HuH-7.5 (cell line): ENCODE measurements at regions not wholly inside any gene's neighbourhood (a gene's known extent, or its start where the extent isn't known, plus 50 kb on each side); places are given as distances from the start of the nearest gene placed in this dataset.

Experiments used
- DNase-seq: peaks from one replicate; pipeline ENCODE4 v3.0.0; 2011; ENCODE audit warnings: low spot score

DNA sequence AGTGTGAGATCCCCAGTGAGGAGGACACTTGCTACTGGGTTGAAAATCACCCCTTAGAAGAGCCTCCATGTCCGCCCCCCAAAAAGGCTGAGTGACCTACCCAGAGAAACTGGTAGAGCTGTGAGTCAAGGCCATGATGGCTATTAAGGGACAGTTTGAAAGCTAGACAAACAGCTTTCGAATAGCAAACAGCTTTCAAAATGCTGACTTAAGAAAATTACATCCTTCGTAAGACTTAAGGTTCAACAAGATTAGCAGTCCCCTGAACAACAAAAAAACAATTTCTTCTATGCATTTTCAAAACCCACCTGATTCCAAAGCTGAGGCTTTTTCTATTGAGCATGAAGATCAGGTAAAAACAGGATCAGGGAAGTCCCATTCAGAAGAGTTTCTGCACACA lies 269.7 kb upstream of the SOX2 start:
- no peak for DNase-seq

DNA sequence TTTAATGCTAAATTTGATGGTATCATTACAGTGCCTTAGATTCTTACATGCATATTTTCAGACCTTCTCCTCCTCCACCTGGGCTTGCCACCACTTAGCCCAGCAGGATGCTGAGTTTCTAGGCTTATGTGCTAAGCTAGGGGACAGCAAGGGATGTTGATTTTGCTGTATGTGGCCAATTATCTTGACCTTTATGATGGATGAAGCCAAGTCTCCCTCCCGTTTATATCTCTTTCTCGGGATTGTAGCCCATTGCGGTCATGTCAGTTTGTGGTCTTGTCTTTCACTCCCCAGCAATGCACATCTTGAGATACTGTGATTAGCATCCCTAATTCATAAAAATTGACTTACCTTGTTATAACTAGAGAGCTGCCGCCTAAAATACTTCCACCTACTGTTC lies 278.7 kb upstream of the SOX2 start:
- DNase-seq, result no peak

DNA sequence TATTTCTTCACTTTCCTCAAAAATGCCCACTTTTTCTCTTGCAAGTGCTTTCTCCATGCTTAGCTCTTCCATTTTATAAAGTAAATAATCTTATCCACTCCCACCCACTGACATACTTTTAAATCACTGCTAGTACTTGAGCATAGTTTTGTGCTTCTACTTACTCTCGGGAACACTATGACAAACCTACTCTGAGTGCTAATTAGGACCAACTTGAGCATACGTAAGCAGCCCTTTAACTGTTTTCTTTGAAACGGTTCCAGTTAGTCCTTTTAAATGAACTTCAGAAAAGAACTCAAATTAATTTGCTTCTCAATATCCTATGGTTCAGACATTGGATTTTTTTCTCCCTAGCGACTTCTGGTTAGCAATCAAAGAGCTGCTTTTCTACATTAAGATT lies 280.0 kb upstream of the SOX2 start:
- DNase-seq, result no peak

DNA sequence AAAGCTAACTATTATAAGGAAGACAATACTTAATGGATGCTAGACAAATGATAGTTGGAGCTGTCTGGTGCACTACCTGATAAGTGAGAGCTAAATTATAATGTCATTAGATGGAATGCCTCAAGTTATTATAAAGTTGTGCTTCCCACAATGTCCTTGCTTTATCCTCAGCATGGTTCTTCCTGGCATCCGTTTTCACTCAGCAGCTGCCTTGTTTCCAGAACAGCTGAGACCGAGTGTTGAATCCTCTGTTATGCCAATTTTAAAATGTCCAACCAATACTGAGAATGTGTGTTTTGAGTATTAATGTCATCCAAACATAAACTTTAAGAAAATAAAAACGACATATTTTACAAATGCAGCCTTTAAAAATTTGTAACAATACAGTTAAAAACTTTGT lies 286.7 kb upstream of the SOX2 start:
- DNase-seq, result no peak

DNA sequence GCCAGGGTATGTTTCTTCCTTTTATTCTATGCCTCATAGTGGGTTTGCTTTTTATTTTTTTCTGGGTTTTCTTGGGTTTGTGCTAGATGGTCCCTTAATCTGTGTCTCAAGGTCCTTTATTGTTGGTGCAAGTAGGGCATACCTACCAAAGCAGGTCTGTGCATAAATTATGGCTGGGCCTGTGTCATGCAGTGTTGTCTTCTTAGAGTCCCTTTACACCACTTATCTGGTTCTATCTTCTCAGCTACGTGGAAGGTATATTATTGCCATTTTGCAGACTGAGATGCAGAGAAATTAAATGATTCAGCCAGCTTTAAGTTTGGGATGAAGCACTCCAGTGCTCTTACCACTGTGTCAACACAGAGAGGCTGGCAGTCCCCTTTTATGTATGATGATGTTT lies 293.5 kb upstream of the SOX2 start:
- no peak for DNase-seq

DNA sequence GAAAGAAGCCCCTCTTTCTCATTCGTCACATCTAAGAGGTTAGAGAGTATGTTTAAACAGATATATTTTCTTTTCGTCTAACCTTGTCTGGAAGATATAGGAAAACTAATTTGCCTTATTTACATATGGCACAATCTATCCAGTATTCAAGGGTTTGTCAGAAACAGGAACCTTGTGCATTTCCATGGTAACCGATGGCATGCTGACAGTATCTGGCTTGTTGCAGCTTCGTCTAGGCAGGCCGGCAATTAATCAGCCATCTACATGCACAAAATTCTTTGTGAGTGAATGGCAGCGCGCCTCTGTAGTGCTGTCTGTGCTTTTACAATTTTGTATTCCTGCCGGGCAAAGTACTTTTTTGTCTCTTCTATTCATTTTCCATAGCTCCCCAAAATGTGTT lies 294.0 kb upstream of the SOX2 start:
- DNase-seq, result no peak

DNA sequence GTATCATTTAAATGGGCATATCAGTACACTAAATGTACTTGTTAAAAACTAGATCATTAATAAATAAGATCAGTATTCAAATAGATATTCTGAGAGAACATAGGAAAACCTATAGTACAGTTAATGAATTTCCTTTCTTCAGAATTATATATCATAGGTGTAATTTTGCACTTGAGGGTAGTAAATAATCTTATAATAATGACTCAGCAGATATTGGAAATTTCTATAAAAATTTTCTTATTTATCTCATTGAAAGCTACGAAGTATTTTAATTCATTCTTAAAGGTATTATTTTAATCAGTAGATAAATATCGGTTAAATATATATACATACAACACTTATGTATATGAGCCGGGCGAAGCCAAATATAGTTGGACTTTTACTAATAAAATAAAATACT lies 300.9 kb upstream of the SOX2 start:
- DNase-seq, result no peak

DNA sequence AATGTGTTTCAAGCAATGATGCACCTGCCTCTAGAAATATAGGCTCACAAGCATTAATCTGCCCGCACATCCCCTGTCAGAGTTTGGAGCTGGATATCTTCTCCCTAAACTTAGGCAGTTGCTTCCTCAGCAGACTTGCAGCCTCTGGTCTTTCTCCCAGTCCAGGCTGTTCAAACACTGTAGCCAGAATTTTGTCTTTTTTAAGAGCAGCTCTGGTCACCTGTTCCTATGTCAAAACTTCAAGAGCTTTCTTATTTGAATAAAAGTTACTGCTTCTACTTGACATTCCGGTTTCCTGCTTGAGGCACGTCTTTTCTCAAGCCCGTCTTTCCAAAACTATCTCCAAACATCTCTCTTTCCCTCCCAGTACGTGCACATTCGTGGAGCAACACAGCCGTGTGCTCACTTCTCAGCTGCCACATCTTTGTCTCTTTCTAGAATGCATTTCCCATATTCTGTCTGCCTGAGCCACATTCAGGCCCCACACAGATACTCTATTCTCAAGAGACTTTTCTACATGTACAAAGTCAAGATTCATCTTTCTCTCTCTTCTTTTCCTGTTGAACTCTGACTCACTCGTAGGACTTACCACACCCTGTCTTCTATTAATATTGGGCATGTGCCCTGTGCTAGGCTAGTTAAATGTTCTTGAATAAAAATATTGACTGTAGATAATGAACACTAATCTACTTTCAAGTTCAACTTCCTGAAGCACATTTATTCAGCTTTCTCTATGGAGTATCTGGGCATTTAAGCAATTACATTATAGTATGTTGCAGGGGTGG lies 307.7 kb upstream of the SOX2 start:
- DNase-seq, result no peak

DNA sequence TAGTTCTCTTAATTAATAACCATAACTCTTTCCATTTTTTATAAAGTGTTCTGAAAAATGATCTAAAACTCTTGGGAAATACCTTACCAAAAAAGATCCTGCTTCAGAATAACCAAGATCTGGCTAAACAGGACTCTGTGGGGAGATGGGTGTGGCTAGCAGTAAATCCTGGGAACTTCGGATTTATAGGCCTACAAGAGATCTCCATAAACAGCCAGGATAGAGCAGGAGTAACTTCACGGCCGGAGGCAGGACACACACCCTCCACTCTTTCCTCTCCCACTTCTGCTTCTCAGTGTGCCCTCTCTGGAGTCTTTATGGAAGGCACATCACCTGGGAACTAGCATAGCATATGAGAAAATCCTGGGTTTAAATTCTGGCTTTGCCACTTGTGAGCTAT lies 309.4 kb upstream of the SOX2 start:
- DNase-seq, result no peak

DNA sequence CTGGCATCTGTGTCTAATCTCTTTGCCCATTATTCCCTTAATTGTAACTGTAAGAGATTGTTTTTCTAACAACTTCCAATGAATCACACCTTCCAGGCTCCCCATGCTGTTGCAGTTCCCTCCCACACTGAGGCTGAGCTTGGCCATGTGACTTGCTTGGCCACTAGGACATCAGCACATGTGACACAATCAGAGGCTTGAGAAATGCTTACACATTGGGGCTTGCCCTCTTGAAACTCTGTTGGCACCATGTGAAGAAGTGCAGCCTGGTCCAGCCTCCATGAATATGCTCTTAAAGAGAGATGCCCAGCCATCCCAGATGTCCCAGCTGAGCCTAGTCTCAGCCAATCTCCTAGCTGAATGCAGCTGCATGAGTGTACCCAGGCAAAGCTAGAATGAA lies 326.8 kb upstream of the SOX2 start:
- DNase-seq, result no peak

DNA sequence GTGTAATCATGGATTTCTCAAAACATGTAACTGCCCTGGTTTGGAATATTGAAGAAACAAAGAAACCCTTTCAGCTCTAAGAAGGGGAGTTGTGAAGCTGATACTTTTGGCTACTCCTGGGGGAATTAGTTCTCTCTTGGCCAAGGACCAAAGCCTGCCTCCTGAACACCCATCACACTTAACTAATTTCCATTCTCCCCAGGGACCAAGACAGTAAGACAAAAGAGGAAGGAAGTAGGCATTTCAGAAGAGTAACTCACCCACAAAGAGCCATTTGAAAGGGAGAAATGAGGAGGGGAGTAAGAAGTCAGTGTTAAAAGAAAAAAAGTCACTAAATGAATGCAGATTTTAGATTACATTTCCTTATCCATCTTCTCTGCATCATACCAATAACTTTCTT lies 328.0 kb upstream of the SOX2 start:
- no peak for DNase-seq

DNA sequence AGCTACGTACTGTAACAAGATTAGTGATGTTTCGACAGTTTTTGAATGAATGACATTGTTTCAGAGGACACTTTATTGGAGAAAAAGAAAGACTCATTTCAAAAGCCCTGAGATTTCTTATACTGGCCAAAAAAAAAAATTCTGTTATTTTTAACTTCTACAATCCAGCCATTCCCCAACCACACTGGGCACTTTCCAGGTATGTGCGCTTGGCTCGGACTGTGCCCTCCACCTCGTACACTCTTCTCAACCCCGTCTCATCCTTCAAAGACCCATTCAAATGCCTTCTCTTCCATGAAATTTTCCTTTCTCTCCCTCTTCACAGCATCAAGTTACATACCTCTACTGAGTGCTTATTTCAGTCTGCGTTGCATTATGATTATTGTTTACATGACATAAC lies 328.5 kb upstream of the SOX2 start:
- DNase-seq, result no peak

DNA sequence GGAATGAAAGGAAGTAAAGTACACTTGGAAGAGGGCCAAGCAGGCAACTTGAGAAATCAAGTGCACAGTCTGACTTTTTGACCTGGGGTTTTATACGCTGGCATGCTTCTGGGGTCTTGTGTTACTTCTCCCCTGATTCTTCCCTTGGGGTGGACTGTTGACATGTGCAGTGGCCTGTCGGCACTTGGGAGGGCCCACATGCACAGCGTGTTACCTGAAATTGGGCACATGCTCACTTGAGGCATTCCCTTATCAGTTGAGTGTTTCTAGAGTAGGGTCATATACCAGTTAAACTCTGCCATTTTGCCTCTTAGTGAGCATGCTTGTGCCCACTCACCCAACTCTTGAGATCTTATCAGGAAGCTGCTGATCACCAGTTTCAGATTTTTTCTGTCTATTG lies 329.1 kb upstream of the SOX2 start:
- no peak for DNase-seq

DNA sequence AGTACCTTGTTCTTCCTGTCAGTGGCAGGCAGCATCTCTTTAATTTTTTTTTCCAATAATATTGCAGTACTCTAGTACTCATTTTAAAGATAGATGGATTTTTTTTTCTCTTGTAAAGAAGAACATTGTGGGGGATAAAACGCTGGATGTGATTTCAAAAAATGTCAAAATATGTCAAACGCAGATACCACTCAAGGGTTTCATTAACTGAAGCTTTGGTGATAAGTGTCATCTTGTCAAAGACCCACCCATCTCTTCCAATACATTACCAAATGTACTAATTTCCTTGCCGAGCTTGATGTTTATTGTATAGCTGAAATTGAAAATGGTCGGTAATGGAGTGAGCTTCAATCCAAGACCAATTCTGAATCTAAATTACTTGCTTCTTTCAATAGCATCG lies 332.4 kb upstream of the SOX2 start:
- no peak for DNase-seq

DNA sequence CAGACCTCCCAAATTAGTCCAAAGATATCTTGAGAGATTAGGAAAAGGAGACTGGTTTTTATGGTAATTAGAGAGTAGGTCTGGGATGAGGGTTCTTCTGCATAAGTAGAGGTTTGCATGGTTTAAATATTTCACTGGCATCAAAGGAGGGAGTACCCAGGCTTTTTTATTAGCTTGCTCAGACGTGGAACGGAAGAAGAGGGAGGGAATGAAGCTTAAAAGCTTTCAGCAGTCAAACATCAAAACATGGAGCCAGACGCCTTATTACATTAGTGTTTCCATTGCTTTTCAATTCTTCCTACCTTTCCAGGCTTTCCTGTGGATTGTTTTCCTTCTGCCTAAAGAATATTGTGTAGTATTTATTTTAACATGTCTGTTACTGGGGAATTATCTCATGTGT lies 342.1 kb upstream of the SOX2 start:
- DNase-seq, result no peak

DNA sequence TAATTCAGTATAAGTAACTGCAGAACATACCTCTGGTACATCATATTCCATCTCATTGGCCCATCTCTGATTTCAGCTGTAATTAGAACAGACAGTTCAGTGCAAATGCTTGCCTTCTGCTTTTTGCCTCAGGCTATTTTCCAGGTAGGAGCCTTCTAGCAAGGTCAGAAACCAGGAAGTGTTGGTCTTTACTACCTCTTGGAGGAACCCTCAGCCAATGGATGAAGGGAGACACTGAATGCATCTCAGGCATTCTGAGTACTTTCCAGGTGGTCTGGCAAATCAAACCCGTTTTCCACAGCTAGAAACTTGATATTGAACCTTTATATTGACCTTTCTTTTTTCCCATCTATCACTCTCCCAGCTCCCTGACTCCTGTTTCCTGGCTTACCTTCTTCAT lies 348.5 kb upstream of the SOX2 start:
- DNase-seq, result no peak

DNA sequence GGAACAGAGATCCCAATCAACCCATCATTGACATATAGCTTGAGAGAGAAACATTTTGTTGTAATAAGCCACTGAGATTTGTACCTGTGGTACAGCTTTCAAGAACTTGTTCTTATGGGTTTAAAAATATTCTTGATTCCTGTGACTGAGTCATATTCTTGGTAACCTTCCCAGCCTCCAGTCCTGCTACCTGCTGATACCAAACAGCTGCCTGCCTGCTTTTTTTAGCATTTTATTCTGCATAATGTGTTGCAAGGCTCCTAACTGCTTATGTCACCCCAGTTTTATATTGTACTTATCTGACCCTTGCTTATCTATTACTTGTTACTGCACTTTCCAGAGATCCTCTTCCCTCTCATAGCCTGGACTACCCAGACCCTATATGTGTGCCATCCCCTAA lies 349.3 kb upstream of the SOX2 start:
- DNase-seq, result no peak

DNA sequence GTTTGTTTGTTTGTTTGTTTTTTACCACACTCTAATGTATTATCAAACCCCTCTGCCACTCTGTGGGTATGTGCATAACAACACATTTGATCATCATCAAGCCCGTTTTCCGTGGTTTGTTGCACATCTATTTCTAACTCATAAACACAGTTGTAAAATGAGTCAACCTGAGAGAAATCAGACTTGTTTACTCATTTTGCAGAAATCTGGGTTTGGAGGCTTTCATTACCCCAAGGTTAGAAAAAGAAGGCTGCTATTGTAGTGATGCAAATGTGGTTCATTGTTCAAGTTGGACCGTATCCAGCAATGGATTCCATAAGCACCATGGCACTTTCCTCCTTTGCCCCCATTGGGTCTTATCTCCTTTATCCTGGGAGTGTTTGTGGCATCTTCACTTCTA lies 353.2 kb upstream of the SOX2 start:
- no peak for DNase-seq

DNA sequence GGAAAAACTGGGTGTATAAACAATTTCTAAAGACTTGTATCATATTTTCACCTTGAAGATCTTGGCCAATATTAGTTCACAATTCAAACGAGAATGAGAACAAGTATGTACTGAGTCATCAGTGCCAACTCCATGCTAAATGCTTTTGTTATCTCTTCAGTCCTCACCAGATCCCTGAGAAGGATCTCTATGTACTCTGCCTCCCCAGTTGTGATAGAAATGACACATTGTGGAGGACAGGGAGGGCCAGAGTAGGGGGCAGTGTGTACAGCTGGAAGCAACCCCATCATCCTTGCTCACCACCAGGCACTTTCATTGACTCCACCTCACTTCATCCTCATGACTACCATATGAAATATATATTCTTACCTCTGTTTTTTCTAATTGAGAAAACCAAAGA lies 353.7 kb upstream of the SOX2 start:
- no peak for DNase-seq

DNA sequence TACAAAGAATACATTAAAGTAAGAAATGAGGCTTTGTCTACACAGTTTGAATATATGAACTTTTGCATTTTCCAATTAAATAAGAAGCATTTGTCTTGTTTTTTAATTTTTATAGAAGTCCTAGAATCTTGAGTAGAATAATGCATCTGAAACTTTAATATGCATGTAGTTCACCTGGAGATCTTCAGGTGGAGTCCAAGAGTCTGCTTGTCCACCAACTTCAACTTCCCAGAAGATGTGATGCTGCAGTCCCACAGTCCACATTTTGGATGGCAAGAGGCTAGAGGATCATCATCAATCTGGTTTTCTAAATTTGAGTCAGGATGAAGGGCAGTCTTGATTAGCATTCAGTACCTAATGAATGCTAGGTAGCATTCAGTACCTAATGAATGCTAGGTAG lies 357.6 kb upstream of the SOX2 start:
- no peak for DNase-seq

DNA sequence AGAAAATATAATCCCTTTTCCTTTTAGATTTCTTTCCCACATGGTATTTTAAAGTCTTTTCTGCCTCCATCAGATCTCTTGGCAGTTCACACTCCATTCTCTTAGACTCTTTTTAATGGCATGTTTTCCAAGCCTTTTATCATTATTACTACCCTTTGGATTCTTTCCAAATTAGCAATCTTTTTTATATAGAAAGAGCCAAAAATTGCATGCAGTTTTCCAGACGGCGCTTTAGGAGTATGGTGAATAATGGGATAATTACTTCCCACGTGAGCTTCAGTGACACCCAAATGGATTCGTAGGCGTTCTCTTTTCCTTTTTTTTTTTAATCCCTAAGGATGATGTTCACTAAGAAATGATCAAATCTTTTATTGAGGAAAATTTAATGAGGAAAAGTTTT lies 354.8 kb upstream of the DNAJC19 start:
- no peak for DNase-seq

DNA sequence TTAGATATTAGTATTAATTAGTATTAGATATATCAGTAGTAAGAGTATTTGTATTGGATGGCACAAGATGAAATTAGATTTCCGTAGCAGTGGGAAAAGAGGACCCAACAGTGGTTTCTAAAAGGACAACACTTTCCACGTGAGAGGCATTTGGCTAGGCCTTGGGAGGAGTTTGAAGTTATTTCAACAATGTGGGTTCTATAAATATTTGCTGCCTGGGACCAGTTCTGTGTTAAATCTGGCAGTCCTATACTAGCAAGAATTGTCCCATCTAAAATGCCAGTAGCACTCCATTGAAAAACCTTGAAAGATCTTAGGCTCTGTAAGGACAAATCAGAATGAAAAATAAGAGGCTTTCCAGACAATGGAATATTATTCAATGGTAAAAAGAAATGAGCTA lies 347.1 kb upstream of the DNAJC19 start:
- DNase-seq, result no peak

DNA sequence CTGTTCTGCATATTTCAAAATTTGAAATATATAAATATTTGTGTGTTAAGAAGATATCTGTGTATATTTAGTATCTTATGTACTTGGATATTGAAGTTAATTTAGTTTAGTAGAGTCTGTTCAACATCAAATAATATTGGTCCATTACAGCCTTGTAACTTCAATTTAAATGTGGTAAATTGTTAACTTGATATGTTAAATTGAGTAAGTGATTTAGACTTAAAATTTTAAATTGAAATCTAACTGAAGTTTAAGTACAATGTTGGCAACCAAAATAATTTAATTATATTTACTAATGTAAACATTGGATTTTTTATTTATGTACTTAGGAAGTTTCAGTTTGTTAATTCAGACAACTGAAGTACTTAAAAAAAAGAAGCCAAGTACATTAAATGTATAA lies 343.9 kb upstream of the DNAJC19 start:
- no peak for DNase-seq

DNA sequence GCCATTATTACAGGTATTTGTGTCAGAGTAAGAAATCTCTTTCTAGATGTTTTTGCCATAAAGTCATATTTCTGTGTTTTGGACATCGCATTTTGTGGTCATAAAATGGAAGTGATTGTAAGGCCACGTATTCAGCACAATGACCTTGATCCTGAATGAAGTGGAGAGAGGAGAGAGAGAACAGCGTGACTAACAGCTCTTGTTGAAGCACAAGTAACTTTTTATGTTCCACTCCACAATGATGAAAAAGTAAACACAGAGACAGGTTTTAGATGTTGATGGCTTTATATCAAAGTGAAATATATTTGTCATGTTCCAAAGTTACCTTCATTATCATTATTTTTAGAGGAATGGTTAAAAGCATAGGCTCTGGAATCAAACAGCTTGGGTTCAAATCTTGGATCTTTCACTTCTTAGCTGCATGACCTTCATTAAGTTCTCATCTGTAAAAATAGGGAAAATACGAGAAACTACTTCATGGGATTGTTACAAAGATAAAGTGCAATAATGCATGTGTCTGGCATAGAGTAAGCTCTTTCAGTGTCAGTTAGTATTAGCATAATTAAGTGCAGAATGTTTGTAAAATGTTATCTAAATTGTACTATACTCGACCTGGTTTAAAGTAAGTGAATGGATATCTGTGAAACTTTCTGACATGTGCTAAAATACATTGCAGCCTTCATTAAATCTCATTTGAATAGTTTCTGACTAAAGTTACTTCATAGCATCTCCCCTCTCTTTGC lies 341.5 kb upstream of the DNAJC19 start:
- DNase-seq, result no peak
